ENCODE measurements at regions not wholly inside any gene's neighbourhood (a gene's known extent, or its start where the extent isn't known, plus 50 kb on each side); places are given as distances from the start of the nearest gene placed in this dataset.

GRCh38 chr9:2496934-2497333 is 124.7 kb upstream of the VLDLR start:
- DNase-seq = no peak

- no peak for DNase-seq
Observed at GRCh38 chr9:2497666-2498400, 123.8 kb upstream of the VLDLR start.

GRCh38 chr9:2502210-2502609 is 119.4 kb upstream of the VLDLR start:
- no peak for DNase-seq

- no peak for DNase-seq
Observed at GRCh38 chr9:2502760-2503159, 118.8 kb upstream of the VLDLR start.

GRCh38 chr9:2506321-2506720 is 115.3 kb upstream of the VLDLR start:
- DNase-seq = no peak

GRCh38 chr9:2523591-2523990 is 98.0 kb upstream of the VLDLR start:
- no peak for DNase-seq

GRCh38 chr9:2524601-2525000 is 97.0 kb upstream of the VLDLR start:
- DNase-seq = no peak

GRCh38 chr9:2525147-2525546 is 96.4 kb upstream of the VLDLR start:
- no peak for DNase-seq

GRCh38 chr9:2526071-2526828 is 95.3 kb upstream of the VLDLR start:
- no peak for DNase-seq

GRCh38 chr9:2531481-2531880 is 90.1 kb upstream of the VLDLR start:
- DNase-seq = no peak

GRCh38 chr9:2536511-2536910 is 85.1 kb upstream of the VLDLR start:
- DNase-seq = no peak

GRCh38 chr9:2545881-2546490 is 75.6 kb upstream of the VLDLR start:
- no peak for DNase-seq

- DNase-seq = peak in 1 of 3 donors; percentile 38
Observed at GRCh38 chr9:2555899-2556600, 65.5 kb upstream of the VLDLR start.

- DNase-seq = no peak
Observed at GRCh38 chr9:2557693-2558092, 63.9 kb upstream of the VLDLR start.

GRCh38 chr9:2559192-2560152 is 62.1 kb upstream of the VLDLR start:
- DNase-seq = peak; percentile 81 to 93 (median 90)

GRCh38 chr9:2560180-2560579 is 61.4 kb upstream of the VLDLR start:
- DNase-seq = no peak

- DNase-seq = no peak
Observed at GRCh38 chr9:2565676-2566340, 55.8 kb upstream of the VLDLR start.

- peak in 1 of 3 donors; percentile 21 for DNase-seq
Observed at GRCh38 chr9:2567922-2568321, 53.7 kb upstream of the VLDLR start.

GRCh38 chr9:2568689-2569088 is 52.9 kb upstream of the VLDLR start:
- no peak for DNase-seq
